GM19023 (cell line): ENCODE measurements at regions not wholly inside any gene's neighbourhood (a gene's known extent, or its start where the extent isn't known, plus 50 kb on each side); places are given as distances from the start of the nearest gene placed in this dataset.

Experiments used
- ATAC-seq: cut with Tn5 transposase; IDR thresholded peaks from one replicate; pipeline ENCODE4 v1.9.1; 2021; ENCODE audit warnings: mild to moderate bottlenecking, moderate library complexity; ENCODE audit not compliant: unreplicated experiment

DNA sequence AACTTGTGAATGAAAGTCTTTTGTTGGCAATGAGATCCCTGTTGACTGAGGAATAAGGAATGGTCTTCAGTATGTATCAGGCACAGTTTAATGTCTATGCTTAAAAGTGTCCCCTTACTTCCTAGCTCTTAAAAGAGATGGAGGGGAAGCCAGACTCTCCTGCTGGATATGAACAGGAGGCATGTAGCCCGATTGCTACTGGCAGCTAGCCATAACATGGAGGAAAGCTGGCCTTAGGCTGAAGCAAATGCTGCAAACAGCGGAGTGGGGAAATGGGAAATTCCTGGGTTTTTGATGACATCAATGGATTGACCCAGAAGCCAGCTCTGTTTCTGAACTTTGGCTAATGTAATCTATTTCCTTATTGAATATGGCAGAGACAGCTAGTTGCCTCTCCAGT lies 266.1 kb downstream of the SLC4A3 start:
- no peak for ATAC-seq

DNA sequence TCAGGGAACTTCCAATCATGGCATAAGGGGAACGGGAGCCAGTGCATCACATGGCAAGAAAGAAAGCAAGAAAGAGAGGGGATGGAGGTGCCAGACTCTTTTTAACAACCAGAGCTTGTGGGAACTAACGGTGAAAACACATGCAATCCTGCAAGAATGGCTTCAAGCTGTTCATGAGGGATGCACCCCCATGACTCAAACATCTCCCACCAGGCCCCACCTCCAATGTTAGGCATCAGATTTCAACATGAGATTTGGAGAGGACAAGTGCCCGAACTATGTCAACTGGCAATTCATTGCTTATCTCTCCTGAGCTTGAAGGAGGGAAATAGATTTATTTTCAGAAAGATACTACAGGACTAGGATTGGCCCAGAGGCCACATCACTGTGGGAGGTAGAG lies 270.0 kb downstream of the SLC4A3 start:
- ATAC-seq = no peak

DNA sequence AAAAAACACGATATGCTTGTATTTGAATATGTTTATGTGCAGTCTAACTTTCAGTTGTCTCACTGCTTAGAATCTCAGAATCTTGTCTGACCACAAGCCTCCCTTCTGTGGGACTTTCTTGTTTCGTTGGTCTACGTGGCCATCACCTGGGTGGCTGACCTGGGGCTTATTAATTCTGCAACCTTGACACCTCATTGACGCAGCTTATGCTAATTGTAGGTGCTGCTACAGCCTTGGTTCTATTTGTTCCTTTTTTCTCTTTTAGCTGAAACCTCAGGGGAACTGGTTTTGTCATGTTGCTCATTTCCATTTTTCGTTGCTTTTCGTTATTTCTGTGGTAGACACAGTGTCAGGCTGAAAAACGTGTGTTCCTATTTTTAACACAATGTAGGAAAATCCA lies 273.7 kb downstream of the SLC4A3 start:
- no peak for ATAC-seq

DNA sequence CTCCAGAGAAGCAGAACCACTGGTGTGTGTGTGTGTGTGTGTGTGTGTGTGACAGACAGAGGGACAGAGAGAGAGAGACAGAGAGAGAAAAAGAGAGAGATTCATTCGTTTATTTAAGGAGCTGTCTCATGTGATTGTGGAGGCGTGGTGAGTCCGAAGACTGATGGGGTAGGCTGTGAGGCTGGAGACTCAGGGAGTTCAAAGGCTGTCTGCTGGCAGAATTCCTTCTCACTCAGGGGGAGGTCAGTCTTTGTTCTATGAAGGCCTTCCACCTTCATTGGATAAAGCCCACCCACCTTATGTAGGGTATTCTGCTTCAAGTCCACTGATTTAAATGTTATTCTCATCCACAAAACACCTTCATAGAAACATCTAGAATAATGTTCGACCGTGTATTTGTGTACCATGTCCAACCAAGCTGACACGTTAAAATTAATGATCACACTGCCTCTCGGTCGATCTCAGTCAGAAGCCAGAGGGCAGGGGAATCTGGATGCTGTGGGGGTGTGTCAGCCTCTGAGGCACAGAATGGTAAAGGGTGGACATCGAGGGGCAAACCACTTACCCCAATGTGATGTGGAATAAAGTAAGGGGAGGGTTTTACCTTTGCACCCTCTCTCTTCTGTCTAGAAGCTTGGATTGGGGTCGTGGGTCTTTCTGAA lies 275.6 kb downstream of the SLC4A3 start:
- ATAC-seq = no peak

DNA sequence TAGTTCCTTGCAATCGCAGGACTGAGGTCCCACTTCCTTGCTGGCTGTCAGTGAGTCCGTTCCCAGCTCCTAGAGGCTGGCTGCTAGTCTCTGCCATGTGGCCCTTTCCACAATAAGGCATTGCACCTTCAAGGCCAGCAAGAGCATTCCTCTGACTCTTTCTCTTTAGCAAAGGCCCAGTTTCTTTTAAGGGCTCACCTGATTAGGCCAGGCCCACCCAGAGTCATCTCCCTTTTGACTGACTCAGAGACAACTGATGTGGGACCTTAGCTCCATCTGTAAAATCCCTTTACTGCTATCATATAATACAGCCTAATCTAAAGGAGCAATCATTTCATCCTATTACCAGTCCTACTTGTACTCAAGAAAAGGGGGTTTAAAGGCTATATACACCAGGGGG lies 278.2 kb downstream of the SLC4A3 start:
- no peak for ATAC-seq

DNA sequence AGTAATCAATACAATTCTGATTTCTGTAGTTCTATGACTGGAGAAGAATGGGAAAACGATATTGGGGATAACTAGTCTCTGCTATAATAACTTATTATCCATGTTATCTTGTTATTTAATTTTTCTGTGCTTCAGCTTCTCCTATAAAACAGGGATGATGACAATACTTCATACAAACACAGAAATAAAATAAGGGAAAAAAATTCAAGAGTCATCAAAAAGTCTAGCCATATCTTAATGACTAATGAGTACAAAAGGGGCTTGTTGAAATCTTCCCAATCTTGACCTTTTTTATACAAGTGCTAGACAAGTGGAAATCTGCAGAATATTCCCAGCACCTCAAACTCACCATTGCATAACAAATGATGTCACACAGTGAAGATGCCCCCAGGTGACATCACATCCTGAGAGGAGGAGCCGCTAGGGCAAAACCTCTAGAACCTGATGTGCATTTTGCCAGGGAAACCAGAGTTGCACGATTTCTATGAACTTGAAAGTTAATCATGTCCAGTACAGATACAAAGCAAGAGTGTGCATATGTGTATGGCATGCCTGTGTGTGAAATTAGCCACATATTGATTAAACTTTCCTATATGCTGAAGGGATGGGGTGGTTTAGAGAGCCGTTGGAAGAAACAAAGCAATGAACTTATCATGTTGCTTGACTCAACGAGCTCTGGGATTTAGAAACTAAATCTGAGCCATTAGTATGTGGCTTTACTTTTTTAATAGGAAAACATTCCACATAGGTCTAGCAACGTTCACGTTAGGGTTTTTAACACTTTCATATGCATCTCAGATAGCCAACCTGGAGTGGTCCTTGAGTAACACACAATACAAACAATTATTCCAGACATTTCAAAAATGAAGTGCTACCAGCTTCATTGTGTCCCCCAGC lies 278.9 kb downstream of the SLC4A3 start:
- no peak for ATAC-seq

DNA sequence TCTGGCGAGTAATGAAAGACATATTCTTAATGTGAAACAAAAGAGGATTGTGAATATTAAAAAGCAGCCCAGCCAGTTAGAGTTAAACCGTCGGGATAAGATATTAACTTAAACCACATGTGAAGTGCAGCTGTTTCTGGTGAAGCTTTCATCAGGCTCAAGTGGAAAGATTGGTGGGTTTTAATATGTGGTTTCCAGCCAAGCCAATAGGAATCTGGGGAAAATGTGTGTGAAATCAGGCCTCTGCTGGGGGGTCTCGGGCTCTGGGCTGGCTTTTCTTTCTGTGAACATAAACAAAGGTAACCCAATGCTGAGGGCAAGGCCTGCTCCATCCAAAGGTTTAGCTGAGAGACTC lies 279.6 kb downstream of the SLC4A3 start:
- ATAC-seq = no peak

DNA sequence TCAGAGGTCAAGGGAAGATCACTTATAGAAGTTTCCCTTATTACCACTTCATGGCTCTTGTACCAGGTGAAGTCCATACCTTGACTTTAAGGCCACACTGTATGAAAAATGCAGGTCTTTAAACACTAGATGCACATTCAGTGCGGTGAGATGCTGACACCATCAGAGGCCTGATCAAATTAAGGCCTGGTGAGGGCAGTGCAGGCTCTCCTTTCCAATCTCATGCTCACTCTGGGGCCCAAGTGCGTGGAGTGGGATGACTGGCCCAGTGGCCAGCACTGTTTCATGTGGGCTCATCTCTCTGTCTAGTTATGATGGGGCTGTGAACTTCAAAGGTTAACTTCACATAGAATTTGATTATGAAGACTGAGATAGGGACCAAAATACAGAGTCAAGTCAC lies 281.1 kb downstream of the SLC4A3 start:
- no peak for ATAC-seq

DNA sequence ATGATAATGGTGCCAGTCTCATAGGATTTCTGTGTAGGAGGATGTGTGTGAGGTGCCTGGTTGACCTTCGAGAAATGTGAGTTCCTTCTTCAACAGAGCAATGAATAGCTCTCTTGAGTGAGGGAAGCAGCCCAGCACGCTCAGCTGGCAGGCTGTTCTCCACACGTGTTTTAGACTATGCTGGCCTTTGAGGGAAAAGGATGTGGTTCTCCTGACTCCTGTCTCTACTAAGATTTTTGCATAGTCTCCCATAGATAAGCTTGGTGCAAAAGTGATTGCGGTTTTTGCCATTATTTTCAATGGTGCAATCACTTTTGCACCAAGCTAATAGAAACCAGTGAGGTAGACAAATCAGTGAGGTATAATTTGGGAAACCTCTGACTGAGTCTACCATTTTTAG lies 284.1 kb downstream of the SLC4A3 start:
- no peak for ATAC-seq

DNA sequence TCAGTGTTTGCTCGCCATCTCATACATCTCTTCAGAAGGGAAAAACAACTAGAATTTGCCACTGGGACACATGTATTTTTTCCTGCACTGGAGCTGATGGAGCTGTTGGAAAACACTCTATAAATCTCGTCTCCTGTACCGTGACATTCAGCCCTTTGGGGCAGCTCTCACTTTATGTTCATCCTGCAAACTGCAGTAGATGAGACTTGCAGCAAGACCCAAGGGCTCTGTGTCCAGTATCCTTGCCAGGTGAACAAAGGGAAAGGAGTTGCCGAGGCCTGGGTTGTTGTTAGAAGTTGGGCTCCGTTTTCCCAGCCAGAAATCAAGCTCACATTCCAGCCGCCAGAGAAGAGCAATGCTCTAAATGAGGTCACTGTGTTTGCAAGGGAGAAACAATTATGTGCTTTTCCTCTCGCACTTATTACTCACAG lies 285.1 kb downstream of the SLC4A3 start:
- ATAC-seq = no peak

DNA sequence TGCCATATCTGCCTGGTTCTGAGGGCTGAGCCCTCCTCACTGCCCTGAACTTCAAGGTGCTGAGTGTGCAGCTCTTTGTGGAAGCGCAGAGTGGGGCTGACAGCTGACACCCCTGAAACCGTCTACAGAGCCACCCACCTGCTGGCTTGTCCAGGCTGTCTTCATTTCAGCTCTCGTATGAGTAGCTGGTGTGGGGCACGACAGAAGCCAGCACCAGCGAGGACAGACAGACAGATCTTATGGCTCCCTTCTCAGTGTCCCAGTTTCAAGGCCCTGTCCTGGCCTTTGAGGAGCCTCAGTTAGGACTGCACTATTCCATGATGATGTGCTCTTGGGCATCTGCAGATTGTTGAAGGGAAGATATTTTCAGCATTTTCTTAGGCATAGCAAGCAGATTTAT lies 287.1 kb downstream of the SLC4A3 start:
- ATAC-seq = no peak

DNA sequence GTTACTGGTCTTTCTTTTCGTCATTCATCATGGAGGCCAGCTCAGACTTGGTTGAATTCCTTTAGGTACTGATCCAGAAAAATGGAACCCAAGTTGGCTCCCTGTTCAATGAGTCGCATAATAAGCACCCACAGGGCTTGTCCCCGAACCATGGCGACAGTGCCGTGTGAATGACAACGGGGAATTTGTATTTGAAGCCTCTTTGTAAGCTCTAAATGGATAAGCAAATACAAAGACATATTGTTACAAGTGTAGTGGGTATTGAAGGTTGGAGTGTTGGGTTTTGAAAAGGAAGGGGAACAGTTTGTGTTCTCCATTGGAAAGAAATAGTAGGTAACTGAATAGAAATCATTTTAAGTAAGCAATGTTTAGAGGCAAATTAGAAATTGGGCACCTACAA lies 288.9 kb downstream of the SLC4A3 start:
- no peak for ATAC-seq

DNA sequence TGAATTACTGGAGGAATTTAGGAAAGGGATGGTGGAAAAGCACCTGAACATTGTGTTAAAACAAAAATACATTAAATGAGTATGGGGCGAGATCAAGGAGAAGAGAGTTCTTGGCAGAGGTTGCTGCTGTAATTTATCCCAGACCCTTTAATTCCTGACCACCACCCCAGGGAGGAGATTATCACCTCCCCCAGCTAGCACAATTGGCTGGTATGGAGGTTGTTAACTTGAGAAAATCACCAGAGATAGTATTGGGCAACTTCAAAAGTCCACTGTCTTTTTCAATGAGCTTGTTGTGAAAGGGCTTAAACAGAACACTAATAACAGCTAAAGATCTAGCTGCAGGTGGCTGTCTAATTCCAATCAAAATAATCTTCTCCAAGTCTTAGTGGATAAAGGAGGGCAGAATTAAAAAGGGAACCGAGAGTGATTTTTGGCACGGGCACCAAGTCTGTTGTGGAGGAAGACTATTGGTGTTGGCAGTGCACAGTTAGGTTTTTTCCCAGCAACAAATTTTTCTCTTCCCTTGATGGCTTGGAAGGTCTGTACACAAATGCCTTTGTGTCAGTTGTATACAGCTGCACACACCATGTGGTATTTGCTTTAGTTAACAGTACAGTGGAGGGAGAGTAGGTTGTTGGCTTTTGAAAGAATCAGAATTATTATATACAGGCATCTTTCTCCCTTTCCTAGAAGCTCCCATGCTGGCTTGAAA lies 289.5 kb downstream of the SLC4A3 start:
- ATAC-seq = no peak

DNA sequence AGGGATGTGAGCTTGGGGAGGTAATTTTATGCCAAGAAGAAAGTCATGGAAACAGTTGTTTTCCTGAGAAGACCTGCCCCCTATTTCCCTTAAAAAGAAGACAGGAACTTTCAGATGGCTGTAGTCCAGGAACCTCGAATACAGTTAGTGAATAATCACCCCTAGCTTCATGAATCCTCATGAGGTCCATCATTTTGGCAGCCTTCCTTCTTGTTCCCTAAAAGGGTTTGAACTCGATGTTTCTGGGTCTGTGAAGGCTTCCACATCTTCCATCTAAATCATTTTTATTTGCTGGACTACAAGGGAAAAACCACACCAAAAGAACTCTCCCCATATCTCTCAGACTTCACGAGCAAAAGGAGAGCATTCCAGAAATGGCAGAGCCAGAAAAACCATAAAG lies 290.8 kb downstream of the SLC4A3 start:
- no peak for ATAC-seq

DNA sequence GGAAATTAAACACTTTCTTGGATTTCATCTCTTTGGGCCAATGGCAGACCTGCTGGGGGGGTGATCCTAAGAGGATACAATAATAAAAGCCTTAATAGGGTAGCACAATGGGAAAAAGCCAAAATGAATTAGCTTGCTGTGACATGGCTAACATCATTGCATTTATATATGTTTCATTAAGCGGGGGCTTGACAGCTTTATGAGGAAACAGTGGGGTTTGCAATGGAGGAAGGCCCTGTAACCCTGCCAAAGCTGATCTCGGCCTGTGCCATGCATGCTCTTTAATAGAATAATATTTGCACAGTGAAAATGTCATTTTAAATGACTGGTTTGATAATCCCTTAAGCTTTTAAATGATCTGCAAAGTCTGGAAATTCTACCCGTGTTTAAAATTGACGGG lies 291.5 kb downstream of the SLC4A3 start:
- no peak for ATAC-seq

DNA sequence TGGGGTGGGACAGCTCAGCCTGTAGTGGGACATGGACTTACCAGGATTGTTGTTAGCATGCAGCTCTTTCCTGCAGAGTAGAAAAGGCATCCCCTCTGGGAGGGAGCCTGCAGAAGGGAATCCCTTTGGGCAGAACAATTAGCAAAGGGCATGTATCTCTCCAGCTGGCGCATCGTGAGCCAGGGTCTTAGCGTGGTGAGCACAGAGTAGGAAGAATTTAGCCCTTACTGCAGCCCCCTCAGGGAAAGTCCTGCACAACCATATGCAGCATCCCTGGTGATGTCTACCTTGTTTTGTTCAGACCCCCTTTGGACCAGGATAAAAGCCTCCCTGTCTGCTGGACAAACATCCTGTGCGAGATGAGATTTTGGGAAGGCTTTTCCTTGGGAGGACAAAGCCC lies 292.1 kb downstream of the SLC4A3 start:
- ATAC-seq = no peak

DNA sequence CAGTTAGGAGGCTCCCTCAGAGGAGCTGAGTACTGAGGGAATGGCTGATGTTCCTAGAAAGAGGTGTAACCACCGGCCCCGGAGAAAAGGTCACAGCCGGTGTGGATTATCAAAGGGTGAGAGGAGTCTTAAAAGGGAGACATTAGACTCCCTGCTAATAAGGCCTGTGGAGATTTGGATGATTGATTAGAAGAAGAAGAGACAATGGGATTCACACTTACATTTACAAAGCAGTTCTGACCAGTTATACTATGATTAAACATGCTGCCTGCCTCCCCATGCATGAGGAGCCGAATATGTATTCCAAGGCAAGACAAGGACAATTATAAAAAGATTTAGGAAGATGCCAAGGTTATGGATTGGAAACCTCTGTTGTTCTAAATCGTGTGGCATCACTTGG lies 302.4 kb downstream of the SLC4A3 start:
- ATAC-seq = no peak

DNA sequence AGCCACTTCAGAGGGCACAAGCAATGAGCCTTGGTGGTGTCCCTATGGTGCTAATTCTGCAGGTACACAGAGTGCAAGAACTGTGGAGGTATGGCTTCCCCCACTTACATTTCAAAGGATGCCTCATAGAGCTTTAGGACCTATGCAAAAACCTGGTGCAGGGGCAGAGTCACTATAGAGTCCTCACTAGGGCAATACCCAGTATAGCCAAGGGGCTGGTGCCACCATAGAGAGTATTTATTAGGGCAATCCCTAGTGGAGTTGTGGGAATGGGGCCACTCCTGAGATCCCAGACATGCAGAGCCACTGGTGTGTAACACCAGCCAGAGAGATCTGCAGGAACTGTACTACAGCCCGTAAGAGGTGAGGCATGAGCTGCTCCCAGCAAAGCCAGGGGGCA lies 312.2 kb downstream of the SLC4A3 start:
- ATAC-seq = no peak

DNA sequence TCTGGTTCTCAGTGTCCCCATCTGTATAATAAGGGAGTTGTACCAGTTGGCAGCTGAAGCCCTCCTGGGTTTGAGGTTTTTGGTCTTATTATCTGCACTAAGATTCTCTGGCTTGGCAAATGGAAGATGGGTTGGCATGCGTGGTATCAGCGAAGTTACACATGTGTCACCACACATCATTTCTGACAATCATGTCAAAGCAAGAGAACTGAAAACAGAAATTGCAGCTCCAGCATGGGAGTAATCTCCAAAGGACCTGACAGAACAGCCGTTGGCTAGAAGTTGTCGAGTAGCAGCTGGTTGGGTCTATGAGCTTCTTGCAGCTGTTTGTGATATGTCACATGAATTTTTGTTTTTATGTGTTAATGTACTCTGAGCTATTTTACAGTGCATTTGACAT lies 317.4 kb downstream of the SLC4A3 start:
- no peak for ATAC-seq

DNA sequence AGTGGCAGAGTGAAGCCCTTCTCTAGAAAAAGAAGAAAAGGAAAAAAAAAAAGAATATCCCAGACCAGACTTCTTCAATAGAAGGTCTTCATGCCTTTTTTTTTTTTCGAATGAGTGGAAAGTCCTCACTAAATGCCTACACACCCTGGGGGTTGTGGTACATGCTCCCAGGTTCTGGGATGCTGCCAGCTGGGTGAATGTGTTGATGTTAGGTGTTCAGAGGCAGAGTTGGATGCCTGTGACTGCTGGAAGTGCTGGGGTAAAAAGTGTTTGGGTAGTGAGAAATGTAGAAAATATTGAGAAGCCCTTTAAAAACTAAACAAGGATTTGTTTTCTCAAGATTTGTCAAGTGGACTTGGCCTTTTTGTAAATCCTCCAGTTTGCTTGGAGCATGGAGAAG lies 318.6 kb downstream of the SLC4A3 start:
- no peak for ATAC-seq

DNA sequence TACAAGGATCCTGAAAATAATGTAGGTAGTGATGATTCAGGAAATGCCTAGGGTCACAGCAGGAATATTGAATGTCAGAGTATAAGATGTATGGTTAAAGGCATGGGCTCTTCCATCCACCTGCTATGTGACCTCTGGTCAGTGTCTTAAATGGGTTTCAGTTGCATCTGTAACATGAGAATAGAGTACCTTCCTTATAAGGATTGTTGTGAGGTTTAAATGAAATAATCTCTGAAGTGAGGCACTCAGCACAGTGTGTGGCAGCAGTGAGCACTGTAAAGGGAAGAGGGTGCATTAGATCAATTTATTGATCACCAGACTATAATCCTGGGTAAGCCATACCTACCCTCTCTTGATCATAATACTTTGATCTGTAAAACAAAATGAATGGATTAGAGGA lies 319.1 kb downstream of the SLC4A3 start:
- no peak for ATAC-seq

DNA sequence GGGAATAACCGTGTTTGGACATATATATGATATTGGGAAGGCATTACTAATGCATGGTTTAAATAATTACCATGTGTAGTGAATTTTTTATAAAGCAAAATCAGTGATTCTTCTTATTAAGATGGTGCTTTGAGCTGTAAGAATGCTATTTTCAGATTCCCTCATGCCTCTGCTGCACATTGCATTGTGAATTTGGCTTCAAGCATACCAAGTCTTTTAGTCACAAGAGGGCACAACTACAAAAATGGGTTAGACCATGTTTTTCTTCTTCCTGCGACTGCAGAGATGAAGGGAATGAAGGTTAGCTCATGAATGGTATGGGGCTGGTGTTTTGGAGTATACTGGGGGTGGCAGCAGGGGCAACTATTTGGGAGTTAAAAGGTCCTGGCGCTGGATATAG lies 320.1 kb downstream of the SLC4A3 start:
- no peak for ATAC-seq
